ENCODE measurements at regions not wholly inside any gene's neighbourhood (a gene's known extent, or its start where the extent isn't known, plus 50 kb on each side); places are given as distances from the start of the nearest gene placed in this dataset.

- intact Hi-C loops (cut with micrococcal nuclease), result loop anchor here (5.0 kb wide), 1 partner anchor 157 kb away; no protein-coding TSS in a partner anchor
- Histone ChIP-seq H3K4me1 (replicated peaks in 1 of 2; ENCODE audit: control insufficient read depth in 2 of 2, insufficient read depth in 2 of 2, low read length in 2 of 2) (peaks cover 14 to 38% of the 10 kb centered on the region in 2 experiments; a peak in 4 of 5 replicates), H3K36me3 (ENCODE audit: control insufficient read depth, insufficient read depth, low read length) (no peaks in the 10 kb centered on the region), H3K79me2 (ENCODE audit: control insufficient read depth, insufficient read depth, low read length) (no peaks in the 10 kb centered on the region), H3K27ac (ENCODE audit: extremely low read depth, low read depth, low read length) (no peak overlapping the region), H2AFZ (ENCODE audit: low read depth, low read length) (peak overlapping the region; percentile 24; the same call in 1 of the 2 replicates), H3K4me3 (no peak overlapping the region), H4K20me1 (replicated peaks; ENCODE audit: control insufficient read depth, insufficient read depth, low read length) (no peaks in the 10 kb centered on the region), H3K9me1 (ENCODE audit: control insufficient read depth, insufficient read depth, low read length) (peaks cover 4% of the 10 kb centered on the region), H3K4me2 (ENCODE audit: insufficient read depth, low read length) (no peak overlapping the region), H3K9me3 (replicated peaks; ENCODE audit: control insufficient read depth, insufficient read depth, low read depth, low read length) (no peaks in the 10 kb centered on the region), H3K27me3 (ENCODE audit: control insufficient read depth in 2 of 2, insufficient read depth in 2 of 2, low read length in 2 of 2) (no peaks in the 10 kb centered on the region), H3K9ac (ENCODE audit: insufficient read depth in 1 of 2, low read depth in 2 of 2, low read length in 2 of 2) (peak overlapping the region in 1 of 2 experiments; percentile 49; a peak in 1 of 4 replicates)
- no TSS peak for BruUV-seq (replicated peaks)
- WGBS (ENCODE audit: insufficient coverage, low coverage, missing lambda C conversion rate), result 82% methylated on average over 27 of the region's 27 CpGs
- CTCF ChIA-PET (ENCODE audit: low intra/inter-chr PET ratio), result interaction anchor here (0.6 kb wide), 1 partner anchor 293 kb away, joined by 3 read pairs; no protein-coding TSS in a partner anchor
- in situ Hi-C loops (cut with MboI), result no loop called here
- ATAC-seq (no peak), FAIRE-seq (no peak), DNase-seq (ENCODE audit: extremely low read depth in 1 of 4, low spot score in 3 of 4) (no peak)
- POLR2A ChIA-PET, result interaction anchor here (0.8 to 1.0 kb wide), 2 partner anchors 10 to 18 kb away, joined by 3 read pairs; no protein-coding TSS in a partner anchor
- TF ChIP-seq NFE2 (IDR thresholded peaks at IDR 0.05; ENCODE audit: low read depth) (no peak), ZNF197 (CRISPR knock-in tag; IDR thresholded peaks at IDR 0.05; ENCODE audit: low read depth) (no peak), ZNF592 (IDR thresholded peaks at IDR 0.05) (peak; percentile 48; the same call in 1 of the 2 replicates), NUFIP1 (IDR thresholded peaks at IDR 0.05; ENCODE audit: partially characterized antibody) (no peak), HMGXB4 (CRISPR knock-in tag; IDR thresholded peaks at IDR 0.05) (no peak), RNF2 (IDR thresholded peaks at IDR 0.05) (no peak), PTBP1 (IDR thresholded peaks at IDR 0.05; ENCODE audit: low read depth, low read length) (no peak), NR2C1 (IDR thresholded peaks at IDR 0.05) (no peak), NR2C1 (tag; IDR thresholded peaks at IDR 0.05) (no peak), JUN (IDR thresholded peaks at IDR 0.05; ENCODE audit: borderline replicate concordance, low read depth, low read length) (no peak), JUN (CRISPR knock-in tag; IDR thresholded peaks at IDR 0.05; ENCODE audit: borderline replicate concordance) (no peak), EGR1 (conservative IDR thresholded peaks at IDR 0.05) (no peak), ID3 (CRISPR knock-in tag; IDR thresholded peaks at IDR 0.05) (no peak), ID3 (tag; IDR thresholded peaks at IDR 0.05) (no peak)
- TF ChIP-seq, protein P1, sequence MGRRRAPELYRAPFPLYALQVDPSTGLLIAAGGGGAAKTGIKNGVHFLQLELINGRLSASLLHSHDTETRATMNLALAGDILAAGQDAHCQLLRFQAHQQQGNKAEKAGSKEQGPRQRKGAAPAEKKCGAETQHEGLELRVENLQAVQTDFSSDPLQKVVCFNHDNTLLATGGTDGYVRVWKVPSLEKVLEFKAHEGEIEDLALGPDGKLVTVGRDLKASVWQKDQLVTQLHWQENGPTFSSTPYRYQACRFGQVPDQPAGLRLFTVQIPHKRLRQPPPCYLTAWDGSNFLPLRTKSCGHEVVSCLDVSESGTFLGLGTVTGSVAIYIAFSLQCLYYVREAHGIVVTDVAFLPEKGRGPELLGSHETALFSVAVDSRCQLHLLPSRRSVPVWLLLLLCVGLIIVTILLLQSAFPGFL (CRISPR knock-in tag; IDR thresholded peaks at IDR 0.05), result no peak
These were observed 112.0 kb upstream of the NDUFV2 start for GRCh38 chr18:8990276-8991031.

Data from K562 (cell line).